Loucy (cell line): ENCODE measurements at regions not wholly inside any gene's neighbourhood (a gene's known extent, or its start where the extent isn't known, plus 50 kb on each side); places are given as distances from the start of the nearest gene placed in this dataset.

Experiments used
- CTCF ChIP-seq: fragments of 200-600 bp; sonication (generic); conservative IDR thresholded peaks from 2 replicates; pipeline ENCODE4 v1.5.1; 2014; ENCODE audit warnings: mild to moderate bottlenecking, antibody characterized with exemption, low read length
- EZH2phosphoT487 ChIP-seq: fragments of 200-600 bp; IDR thresholded peaks from 2 replicates; pipeline ENCODE4 v1.6.1; 2018; ENCODE audit warnings: antibody characterized with exemption, mild to moderate bottlenecking, moderate library complexity, borderline replicate concordance

- TF ChIP-seq CTCF, result no peak
- TF ChIP-seq EZH2phosphoT487, result no peak
These were observed 254.7 kb upstream of the FANCL start for GRCh38 chr2:58495806-58496205.
